OCI-LY7 (cell line): ENCODE measurements at regions not wholly inside any gene's neighbourhood (a gene's known extent, or its start where the extent isn't known, plus 50 kb on each side); places are given as distances from the start of the nearest gene placed in this dataset.

Experiments
- BruUV-seq: library from RNA; stranded (reverse); fragments of 400-500 nt; replicated peaks from 2 replicates; lab custom pipeline; 2021; lab: Mats Ljungman, UMichigan
- CTCF ChIA-PET: fragments of 300-600 bp; sonication (Branson Sonifier 250); formaldehyde crosslinking; loops from one replicate; lab custom pipeline; 2022; ENCODE audit warnings: antibody characterized with exemption; ENCODE audit not compliant: unreplicated experiment; lab: Charles Lee
- POLR2A ChIA-PET: fragments of 300-600 bp; sonication (Branson Sonifier 250); formaldehyde crosslinking; loops from one replicate; lab custom pipeline; 2022; ENCODE audit warnings: antibody characterized with exemption; lab: Charles Lee
- DNase-seq: peaks from one replicate; pipeline ENCODE4 v3.0.0-alpha.2; 2015; ENCODE audit warnings: low spot score
- H2AFZ ChIP-seq: fragments of 200-600 bp; sonication (generic), shearing (Covaris generic); 2 replicates; pipeline ENCODE4 v1.6.1; 2014; ENCODE audit warnings: mild to moderate bottlenecking, antibody characterized with exemption, low read length, moderate library complexity
- H3K27ac ChIP-seq: fragments of 200-600 bp; sonication (generic); 2 replicates; pipeline ENCODE4 v1.5.1; 2014; ENCODE audit warnings: mixed run types, low read depth, mild to moderate bottlenecking, moderate library complexity, low read length, inconsistent platforms; ENCODE audit not compliant: poor library complexity, severe bottlenecking
- H3K36me3 ChIP-seq: fragments of 200-600 bp; sonication (generic); 2 replicates; pipeline ENCODE4 v1.6.1; 2014; ENCODE audit warnings: mild to moderate bottlenecking, antibody characterized with exemption, low read length, moderate library complexity, mixed read lengths; ENCODE audit not compliant: insufficient read depth
- H3K4me1 ChIP-seq: fragments of 200-600 bp; sonication (generic); 2 replicates; pipeline ENCODE4 v1.5.1; 2014; ENCODE audit warnings: mild to moderate bottlenecking, low read length; ENCODE audit not compliant: insufficient read depth, poor library complexity, severe bottlenecking
- H3K4me2 ChIP-seq: fragments of 200-600 bp; sonication (generic); 2 replicates; pipeline ENCODE4 v1.6.1; 2014; ENCODE audit warnings: mild to moderate bottlenecking, low read length
- H3K4me3 ChIP-seq: fragments of 200-600 bp; sonication (generic); 2 replicates; pipeline ENCODE4 v1.5.1; 2014; ENCODE audit warnings: mild to moderate bottlenecking, low read depth, low read length; ENCODE audit not compliant: poor library complexity, severe bottlenecking
- H3K79me2 ChIP-seq: fragments of 200-600 bp; sonication (generic); 2 replicates; pipeline ENCODE4 v1.6.1; 2016; ENCODE audit warnings: low read depth, mild to moderate bottlenecking, low read length, moderate library complexity, mixed read lengths; ENCODE audit not compliant: insufficient read depth
- H3K9me2 ChIP-seq: fragments of 200-600 bp; sonication (generic); 2 replicates; pipeline ENCODE4 v1.6.1; 2016; ENCODE audit warnings: mild to moderate bottlenecking, low read length, mixed read lengths; ENCODE audit not compliant: insufficient read depth
- H3K9me3 ChIP-seq: fragments of 200-600 bp; sonication (generic); 2 replicates; pipeline ENCODE4 v1.6.1; 2014; ENCODE audit warnings: mild to moderate bottlenecking, mixed run types, low read length, mixed read lengths
- H4K20me1 ChIP-seq: fragments of 200-600 bp; sonication (generic); 2 replicates; pipeline ENCODE4 v1.6.1; 2014; ENCODE audit warnings: mild to moderate bottlenecking, antibody characterized with exemption, low read length, moderate library complexity, mixed read lengths; ENCODE audit not compliant: insufficient read depth
- CTCF ChIP-seq: fragments of 200-600 bp; sonication (generic); conservative IDR thresholded peaks from 2 replicates; pipeline ENCODE4 v1.5.1; 2014; ENCODE audit warnings: mild to moderate bottlenecking, antibody characterized with exemption, low read length, moderate library complexity, mixed read lengths
- EZH2phosphoT487 ChIP-seq: fragments of 200-600 bp; sonication (generic); IDR thresholded peaks from 2 replicates; pipeline ENCODE4 v1.6.1; 2018; ENCODE audit warnings: low read depth, borderline replicate concordance, mild to moderate bottlenecking, mixed run types, antibody characterized with exemption, low read length, moderate library complexity, mixed read lengths
- intact Hi-C: fragments of 100-400 bp; cut with micrococcal nuclease; formaldehyde crosslinking; loops from one replicate; pipeline ENCODE4 v1.10.0; 2022; ENCODE audit not compliant: unreplicated experiment

- peak overlapping the region; percentile 86 for H3K27ac ChIP-seq
- BruUV-seq: no TSS peak
- no peaks in the 10 kb centered on the region for H4K20me1 ChIP-seq
- no peak overlapping the region for H3K4me3 ChIP-seq
- no peak for DNase-seq
- H3K9me2 ChIP-seq: no peaks in the 10 kb centered on the region
- peaks cover 7% of the 10 kb centered on the region for H3K9me3 ChIP-seq
- peaks cover 49% of the 10 kb centered on the region for H3K4me1 ChIP-seq
- H3K36me3 ChIP-seq: peaks cover 6% of the 10 kb centered on the region
- TF ChIP-seq CTCF (no peak), EZH2phosphoT487 (no peak)
- ChIA-PET CTCF (interaction anchor here (1.0 kb wide), 1 partner anchor 9 kb away, joined by 3 read pairs; no protein-coding TSS in a partner anchor), POLR2A (interaction anchor here (1.2 to 2.4 kb wide), 3 partner anchors 7 to 134 kb away, joined by 3 to 8 read pairs (median 6); no protein-coding TSS in a partner anchor)
- intact Hi-C loops: loop anchor here (5.0 kb wide), 1 partner anchor 338 kb away; no protein-coding TSS in a partner anchor
- H3K79me2 ChIP-seq: no peaks in the 10 kb centered on the region
- H3K4me2 ChIP-seq: peak overlapping the region; percentile 86
- H2AFZ ChIP-seq: no peak overlapping the region
These were observed 340.3 kb downstream of the QKI start for GRCh38 chr6:163754866-163755265.

- H3K9me3 ChIP-seq: peaks cover 7% of the 10 kb centered on the region
These were observed 338.9 kb downstream of the QKI start for GRCh38 chr6:163753430-163753829.

More at GRCh38 chr6:163753430-163753829, 338.9 kb downstream of the QKI start:
- no TSS peak for BruUV-seq
- Histone ChIP-seq H3K4me1 (peaks cover 37% of the 10 kb centered on the region), H4K20me1 (no peaks in the 10 kb centered on the region), H3K4me3 (no peak overlapping the region), H3K4me2 (no peak overlapping the region), H3K27ac (no peak overlapping the region), H2AFZ (no peak overlapping the region), H3K36me3 (peaks cover 6% of the 10 kb centered on the region), H3K9me2 (no peaks in the 10 kb centered on the region), H3K79me2 (no peaks in the 10 kb centered on the region)
- CTCF ChIA-PET: no interaction called here
- POLR2A ChIA-PET: no interaction called here
- DNase-seq: no peak
- intact Hi-C loops: no loop called here
- TF ChIP-seq EZH2phosphoT487: no peak
- no peak for TF ChIP-seq CTCF
